ENCODE measurements at regions not wholly inside any gene's neighbourhood (a gene's known extent, or its start where the extent isn't known, plus 50 kb on each side); places are given as distances from the start of the nearest gene placed in this dataset.

DNA sequence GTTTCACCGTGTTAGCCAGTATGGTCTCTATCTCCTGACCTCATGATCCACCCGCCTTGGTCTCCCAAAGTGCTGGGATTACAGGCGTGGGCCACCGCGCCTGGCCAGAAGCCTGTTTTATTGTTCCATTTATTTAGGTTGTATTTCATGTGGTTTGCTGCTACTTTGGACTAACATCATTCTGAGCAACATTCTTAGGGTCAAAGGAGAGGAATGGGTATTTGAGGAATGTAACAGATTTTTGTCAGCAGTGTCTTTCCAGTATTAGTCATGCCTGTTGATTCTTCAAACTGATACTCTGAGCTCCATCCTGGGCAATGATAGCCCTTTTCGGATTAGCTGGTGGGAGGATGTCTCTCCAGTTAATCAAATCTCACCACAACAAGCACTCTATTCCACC, 213.0 kb upstream of the CITED2 start:
- no peak for TF ChIP-seq EZH2 (IDR thresholded peaks at IDR 0.05; ENCODE audit: borderline replicate concordance, low read length)
- TF ChIP-seq, protein P1, sequence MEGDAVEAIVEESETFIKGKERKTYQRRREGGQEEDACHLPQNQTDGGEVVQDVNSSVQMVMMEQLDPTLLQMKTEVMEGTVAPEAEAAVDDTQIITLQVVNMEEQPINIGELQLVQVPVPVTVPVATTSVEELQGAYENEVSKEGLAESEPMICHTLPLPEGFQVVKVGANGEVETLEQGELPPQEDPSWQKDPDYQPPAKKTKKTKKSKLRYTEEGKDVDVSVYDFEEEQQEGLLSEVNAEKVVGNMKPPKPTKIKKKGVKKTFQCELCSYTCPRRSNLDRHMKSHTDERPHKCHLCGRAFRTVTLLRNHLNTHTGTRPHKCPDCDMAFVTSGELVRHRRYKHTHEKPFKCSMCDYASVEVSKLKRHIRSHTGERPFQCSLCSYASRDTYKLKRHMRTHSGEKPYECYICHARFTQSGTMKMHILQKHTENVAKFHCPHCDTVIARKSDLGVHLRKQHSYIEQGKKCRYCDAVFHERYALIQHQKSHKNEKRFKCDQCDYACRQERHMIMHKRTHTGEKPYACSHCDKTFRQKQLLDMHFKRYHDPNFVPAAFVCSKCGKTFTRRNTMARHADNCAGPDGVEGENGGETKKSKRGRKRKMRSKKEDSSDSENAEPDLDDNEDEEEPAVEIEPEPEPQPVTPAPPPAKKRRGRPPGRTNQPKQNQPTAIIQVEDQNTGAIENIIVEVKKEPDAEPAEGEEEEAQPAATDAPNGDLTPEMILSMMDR (IDR thresholded peaks at IDR 0.05; ENCODE audit: low read length), result no peak
